Esophagus mucosa (tissue), 1 donor: ENCODE measurements at regions not wholly inside any gene's neighbourhood (a gene's known extent, or its start where the extent isn't known, plus 50 kb on each side); places are given as distances from the start of the nearest gene placed in this dataset.

Source experiments
- ATAC-seq: fragments of 200-7000 bp; cut with Tn5 transposase; one replicate; pipeline ENCODE4 v1.9.1; 2020
- donor health status: DM: yes; HTN: yes; CAD: no.

DNA sequence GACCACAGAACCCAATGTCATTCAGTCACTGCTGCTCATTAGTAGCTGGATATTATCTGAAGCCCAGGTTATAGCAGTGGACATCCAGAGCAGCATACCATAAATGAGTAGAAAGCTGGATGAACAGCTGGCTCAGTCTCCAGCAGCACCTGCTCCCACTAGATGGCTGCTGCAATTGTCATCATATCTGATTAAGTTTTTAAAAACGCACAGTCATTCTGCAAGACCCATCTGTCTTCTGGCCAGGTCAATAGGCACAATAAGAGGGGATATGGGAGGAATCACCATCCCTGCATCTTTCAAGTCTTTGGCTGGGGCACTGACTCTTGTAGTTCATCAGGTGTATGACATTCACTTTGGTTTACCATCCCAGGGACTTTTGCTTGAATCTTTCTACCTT is 55.1 kb upstream of the XDH start:
- ATAC-seq = no peak

DNA sequence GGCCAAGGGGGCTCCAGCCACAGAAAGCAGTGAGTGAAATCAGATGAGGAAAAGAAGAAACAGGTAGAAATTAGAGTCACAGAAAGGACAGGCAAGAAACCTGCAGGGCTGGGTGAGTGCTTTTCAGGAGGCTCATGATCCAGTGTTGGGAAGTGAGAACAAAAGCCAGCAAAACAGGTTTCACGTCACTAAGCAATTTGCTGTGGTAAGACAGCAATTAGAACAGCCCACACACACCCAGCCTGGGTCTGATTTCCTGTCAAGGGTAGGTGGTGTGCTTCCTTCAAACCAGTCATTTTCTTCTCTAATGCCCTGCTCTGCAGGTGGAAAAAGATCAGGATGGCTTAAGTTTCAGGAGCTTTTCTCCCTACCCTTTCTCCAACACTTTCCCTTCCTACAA is 52.9 kb upstream of the XDH start:
- ATAC-seq = peak; percentile 97
